ENCODE measurements at regions not wholly inside any gene's neighbourhood (a gene's known extent, or its start where the extent isn't known, plus 50 kb on each side); places are given as distances from the start of the nearest gene placed in this dataset.

DNA sequence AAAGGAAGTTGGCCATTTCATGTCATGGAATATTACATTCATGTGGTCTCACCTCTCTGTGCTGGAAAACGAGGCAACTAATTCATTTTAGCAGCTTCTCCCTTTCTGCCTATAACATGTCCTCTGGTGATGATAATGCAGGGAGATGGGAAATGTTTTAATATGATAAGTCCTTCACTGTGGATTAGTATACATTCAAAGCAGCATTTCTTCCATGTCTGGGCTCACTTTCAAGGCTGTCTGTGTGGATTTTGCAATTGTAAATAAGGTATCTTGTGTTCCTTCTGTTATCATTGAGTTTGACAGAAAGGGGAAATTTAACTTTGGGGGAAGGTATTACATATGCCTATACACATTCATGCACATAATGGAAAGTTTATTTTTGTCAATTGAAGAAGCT, 374.7 kb upstream of the DAB1 start:
- ATAC-seq (ENCODE audit: low read depth), result no peak
- Histone ChIP-seq H3K4me3 (ENCODE audit: severe bottlenecking) (no peak overlapping the region), H3K9me3 (ENCODE audit: severe bottlenecking) (no peaks in the 10 kb centered on the region), H3K4me1 (ENCODE audit: insufficient read depth, poor library complexity, severe bottlenecking) (peaks cover 4% of the 10 kb centered on the region), H3K27me3 (ENCODE audit: insufficient read depth, poor library complexity, severe bottlenecking) (no peaks in the 10 kb centered on the region), H3K27ac (ENCODE audit: poor library complexity, severe bottlenecking) (no peak overlapping the region), H3K36me3 (ENCODE audit: low read depth) (no peaks in the 10 kb centered on the region)
- TF ChIP-seq, protein P1, sequence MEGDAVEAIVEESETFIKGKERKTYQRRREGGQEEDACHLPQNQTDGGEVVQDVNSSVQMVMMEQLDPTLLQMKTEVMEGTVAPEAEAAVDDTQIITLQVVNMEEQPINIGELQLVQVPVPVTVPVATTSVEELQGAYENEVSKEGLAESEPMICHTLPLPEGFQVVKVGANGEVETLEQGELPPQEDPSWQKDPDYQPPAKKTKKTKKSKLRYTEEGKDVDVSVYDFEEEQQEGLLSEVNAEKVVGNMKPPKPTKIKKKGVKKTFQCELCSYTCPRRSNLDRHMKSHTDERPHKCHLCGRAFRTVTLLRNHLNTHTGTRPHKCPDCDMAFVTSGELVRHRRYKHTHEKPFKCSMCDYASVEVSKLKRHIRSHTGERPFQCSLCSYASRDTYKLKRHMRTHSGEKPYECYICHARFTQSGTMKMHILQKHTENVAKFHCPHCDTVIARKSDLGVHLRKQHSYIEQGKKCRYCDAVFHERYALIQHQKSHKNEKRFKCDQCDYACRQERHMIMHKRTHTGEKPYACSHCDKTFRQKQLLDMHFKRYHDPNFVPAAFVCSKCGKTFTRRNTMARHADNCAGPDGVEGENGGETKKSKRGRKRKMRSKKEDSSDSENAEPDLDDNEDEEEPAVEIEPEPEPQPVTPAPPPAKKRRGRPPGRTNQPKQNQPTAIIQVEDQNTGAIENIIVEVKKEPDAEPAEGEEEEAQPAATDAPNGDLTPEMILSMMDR (IDR thresholded peaks at IDR 0.05; ENCODE audit: poor library complexity, severe bottlenecking), result no peak
- no peak for DNase-seq (ENCODE audit: low spot score)

DNA sequence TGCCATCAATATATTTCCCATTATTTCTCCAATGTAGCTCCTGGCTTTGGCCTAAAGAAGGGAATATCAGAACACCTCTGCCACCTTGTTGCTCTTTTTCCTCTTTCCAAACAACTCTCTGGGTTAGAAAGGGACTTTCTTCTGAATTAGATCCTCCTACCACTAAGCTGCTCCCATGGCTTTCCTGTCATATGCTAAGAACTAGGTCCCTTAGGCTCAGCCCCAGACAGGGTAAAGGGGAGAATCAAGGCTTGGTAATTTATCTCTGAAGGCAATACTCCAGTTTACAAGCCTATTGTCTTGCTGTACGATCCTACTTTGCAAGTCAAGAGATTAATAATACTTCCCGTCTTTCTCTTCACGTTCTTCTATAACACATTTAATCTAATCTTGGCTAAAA, 373.2 kb upstream of the DAB1 start:
- DNase-seq (ENCODE audit: low spot score) (no peak), ATAC-seq (ENCODE audit: low read depth) (no peak)
- TF ChIP-seq, protein P1 (IDR thresholded peaks at IDR 0.05; ENCODE audit: poor library complexity, severe bottlenecking), result no peak
- no peak overlapping the region for H3K4me3 ChIP-seq (ENCODE audit: severe bottlenecking)
- no peaks in the 10 kb centered on the region for H3K27me3 ChIP-seq (ENCODE audit: insufficient read depth, poor library complexity, severe bottlenecking)
- H3K36me3 ChIP-seq (ENCODE audit: low read depth), result no peaks in the 10 kb centered on the region
- no peaks in the 10 kb centered on the region for H3K9me3 ChIP-seq (ENCODE audit: severe bottlenecking)
- peak overlapping the region; percentile 32 for H3K27ac ChIP-seq (ENCODE audit: poor library complexity, severe bottlenecking)
- H3K4me1 ChIP-seq (ENCODE audit: insufficient read depth, poor library complexity, severe bottlenecking), result peaks cover 4% of the 10 kb centered on the region

DNA sequence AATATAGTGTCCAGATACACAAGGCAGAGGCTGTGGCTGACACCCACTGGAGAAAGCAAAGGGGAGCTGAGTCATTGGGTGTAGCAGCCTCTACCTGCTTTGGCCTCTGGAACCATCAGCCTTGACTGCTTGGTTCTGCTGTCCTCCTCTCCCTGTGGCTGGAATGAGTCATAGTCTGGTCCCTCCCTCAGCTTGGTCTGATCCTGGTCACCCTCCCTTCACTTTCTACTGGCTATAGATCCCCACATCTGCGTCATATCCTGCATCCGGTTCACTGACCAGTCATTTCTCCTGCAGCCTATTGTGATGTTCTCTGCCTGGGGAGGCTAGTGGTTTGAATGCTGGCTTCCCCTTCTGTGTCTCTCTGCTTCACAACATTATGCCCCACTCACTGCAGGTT, 372.8 kb upstream of the DAB1 start:
- DNase-seq (ENCODE audit: low spot score), result no peak
- Histone ChIP-seq H3K4me3 (ENCODE audit: severe bottlenecking) (no peak overlapping the region), H3K4me1 (ENCODE audit: insufficient read depth, poor library complexity, severe bottlenecking) (peaks cover 4% of the 10 kb centered on the region), H3K27ac (ENCODE audit: poor library complexity, severe bottlenecking) (peak overlapping the region; percentile 32), H3K9me3 (ENCODE audit: severe bottlenecking) (no peaks in the 10 kb centered on the region), H3K27me3 (ENCODE audit: insufficient read depth, poor library complexity, severe bottlenecking) (no peaks in the 10 kb centered on the region), H3K36me3 (ENCODE audit: low read depth) (no peaks in the 10 kb centered on the region)
- peak; percentile 81 for ATAC-seq (ENCODE audit: low read depth)
- TF ChIP-seq, protein P1 (IDR thresholded peaks at IDR 0.05; ENCODE audit: poor library complexity, severe bottlenecking), result no peak

DNA sequence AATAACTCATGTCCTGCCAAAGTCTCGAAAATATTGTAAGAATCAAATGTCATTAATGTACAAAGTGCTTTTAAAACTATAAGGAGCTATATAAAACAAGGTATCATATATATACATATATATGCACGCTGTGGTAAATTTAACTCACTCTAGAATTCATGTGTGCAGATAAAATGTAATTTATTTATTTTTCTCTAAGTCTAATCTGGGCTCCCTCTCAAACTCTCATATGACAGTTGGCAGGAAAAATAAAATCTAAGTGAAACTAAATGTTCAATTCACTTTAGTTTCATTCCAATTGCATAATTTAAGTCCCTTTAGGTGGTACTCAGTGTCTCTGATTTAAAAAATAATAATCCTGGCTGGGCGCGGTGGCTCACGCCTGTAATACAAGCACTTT, 372.0 kb upstream of the DAB1 start:
- peaks cover 4% of the 10 kb centered on the region for H3K4me1 ChIP-seq (ENCODE audit: insufficient read depth, poor library complexity, severe bottlenecking)
- no peaks in the 10 kb centered on the region for H3K27me3 ChIP-seq (ENCODE audit: insufficient read depth, poor library complexity, severe bottlenecking)
- H3K9me3 ChIP-seq (ENCODE audit: severe bottlenecking), result no peaks in the 10 kb centered on the region
- H3K36me3 ChIP-seq (ENCODE audit: low read depth), result no peaks in the 10 kb centered on the region
- H3K27ac ChIP-seq (ENCODE audit: poor library complexity, severe bottlenecking), result no peak overlapping the region
- TF ChIP-seq, protein P1 (IDR thresholded peaks at IDR 0.05; ENCODE audit: poor library complexity, severe bottlenecking), result no peak
- ATAC-seq (ENCODE audit: low read depth), result no peak
- no peak for DNase-seq (ENCODE audit: low spot score)
- H3K4me3 ChIP-seq (ENCODE audit: severe bottlenecking), result no peak overlapping the region

DNA sequence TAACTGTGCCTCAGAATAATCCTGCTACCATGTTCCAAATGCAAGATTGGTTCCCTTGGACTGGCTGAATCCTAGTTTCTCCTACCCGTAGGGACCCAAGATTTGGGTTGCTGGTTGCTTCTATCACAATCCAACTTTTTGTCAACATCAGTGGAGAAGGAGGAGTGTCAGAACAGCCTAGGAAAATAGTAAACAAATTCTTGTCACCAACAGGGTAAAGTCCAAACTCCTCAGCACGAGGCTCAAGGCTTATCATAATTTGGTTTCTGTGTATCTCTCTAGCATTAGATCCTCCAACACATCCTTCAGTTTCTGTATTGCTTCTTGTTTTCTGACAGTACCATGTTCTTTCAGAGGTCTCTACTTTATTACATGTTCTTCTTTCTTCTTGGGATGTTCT, 370.2 kb upstream of the DAB1 start:
- H3K27ac ChIP-seq (ENCODE audit: poor library complexity, severe bottlenecking), result no peak overlapping the region
- peaks cover 4% of the 10 kb centered on the region for H3K4me1 ChIP-seq (ENCODE audit: insufficient read depth, poor library complexity, severe bottlenecking)
- ATAC-seq (ENCODE audit: low read depth) (no peak), DNase-seq (ENCODE audit: low spot score) (no peak)
- TF ChIP-seq, protein P1 (IDR thresholded peaks at IDR 0.05; ENCODE audit: poor library complexity, severe bottlenecking), result no peak
- H3K9me3 ChIP-seq (ENCODE audit: severe bottlenecking), result no peaks in the 10 kb centered on the region
- no peaks in the 10 kb centered on the region for H3K27me3 ChIP-seq (ENCODE audit: insufficient read depth, poor library complexity, severe bottlenecking)
- H3K4me3 ChIP-seq (ENCODE audit: severe bottlenecking), result no peak overlapping the region
- no peaks in the 10 kb centered on the region for H3K36me3 ChIP-seq (ENCODE audit: low read depth)
